HG02642 (cell line): ENCODE measurements at regions not wholly inside any gene's neighbourhood (a gene's known extent, or its start where the extent isn't known, plus 50 kb on each side); places are given as distances from the start of the nearest gene placed in this dataset.

ENCODE experiments used
- ATAC-seq: cut with Tn5 transposase; IDR thresholded peaks from one replicate; pipeline ENCODE4 v1.9.1; 2021; ENCODE audit warnings: mild to moderate bottlenecking; ENCODE audit not compliant: unreplicated experiment, poor library complexity

DNA sequence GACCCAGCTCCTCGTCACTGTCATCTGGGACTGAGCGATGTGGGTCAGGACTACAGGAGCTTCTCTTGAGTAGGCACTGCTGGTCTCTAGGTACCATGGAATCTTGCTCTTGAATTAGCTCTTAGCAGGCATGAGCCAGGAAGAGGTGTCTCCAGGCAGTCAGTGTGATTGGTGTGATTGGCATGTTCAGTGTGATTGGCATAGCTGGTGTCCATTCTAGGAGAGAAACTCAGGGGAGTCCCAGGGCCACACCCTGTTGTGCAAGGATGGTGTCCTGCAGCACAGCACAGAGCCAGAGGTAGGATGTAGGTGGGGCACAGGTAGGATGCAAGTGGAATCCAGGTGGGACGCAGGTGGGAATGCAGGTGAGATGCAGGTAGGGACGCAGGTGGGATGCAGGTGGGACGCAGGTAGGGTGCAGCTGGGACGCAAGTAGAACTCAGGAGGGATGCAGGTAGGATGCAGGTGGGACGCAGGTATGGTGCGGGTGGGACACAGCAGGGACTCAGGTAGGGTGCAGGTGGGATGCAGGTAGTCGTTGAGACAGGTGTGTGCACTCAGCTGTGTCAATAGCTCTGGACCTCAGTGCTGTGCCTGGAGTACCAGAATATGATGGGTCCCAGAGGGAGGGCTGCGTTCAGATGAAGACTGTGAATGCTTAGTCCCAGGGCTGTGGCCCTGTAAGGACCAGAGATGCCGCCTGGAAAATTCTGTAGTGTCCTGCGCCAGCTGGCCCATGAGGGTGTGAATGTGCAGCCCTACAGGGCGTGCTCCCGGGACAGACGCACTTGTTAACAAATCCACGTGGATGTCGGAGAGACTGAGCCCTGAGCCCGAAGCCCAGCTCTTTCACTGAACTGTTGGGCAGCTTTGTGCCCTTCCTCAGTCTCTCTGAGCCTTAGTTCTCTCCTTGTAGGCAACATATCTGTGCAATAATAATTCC lies 248.2 kb upstream of the PITRM1 start:
- ATAC-seq, result no peak

DNA sequence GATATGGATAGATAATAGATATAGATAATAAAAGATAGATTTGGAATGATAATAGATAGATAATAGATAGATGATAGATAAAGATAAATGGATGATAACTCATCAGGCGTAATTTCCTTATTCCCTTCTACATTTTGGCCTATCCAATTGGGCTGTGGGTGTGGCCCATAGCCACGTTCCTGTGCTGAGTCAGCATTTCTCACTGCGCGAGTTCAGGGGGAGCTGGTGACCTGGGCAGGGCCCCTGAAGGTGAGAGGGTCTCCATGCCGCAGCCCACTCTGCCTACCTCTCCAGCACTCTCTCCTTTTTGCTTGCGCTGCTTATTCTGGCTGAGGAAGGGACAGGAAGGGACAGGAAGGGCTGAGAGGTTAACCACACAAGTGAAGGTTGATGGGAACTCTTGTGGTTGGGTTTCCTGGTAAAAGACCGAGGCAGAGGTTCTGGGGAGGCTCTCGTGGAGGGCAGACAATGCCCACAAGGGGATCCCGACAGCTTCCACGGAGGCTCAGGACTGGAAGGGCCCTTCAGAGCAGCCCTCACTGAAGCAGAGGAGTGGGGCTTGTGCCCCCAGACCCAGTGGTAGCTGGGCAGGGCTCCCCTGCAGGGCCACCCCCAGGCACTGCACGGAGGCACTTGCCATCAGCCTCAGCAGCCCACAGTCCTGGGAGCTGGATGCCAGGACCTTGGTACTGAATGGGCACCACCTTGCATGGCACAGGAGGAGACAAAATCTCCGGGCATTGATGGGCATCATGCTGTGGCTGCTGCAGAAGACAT lies 247.3 kb upstream of the PITRM1 start:
- ATAC-seq, result no peak

DNA sequence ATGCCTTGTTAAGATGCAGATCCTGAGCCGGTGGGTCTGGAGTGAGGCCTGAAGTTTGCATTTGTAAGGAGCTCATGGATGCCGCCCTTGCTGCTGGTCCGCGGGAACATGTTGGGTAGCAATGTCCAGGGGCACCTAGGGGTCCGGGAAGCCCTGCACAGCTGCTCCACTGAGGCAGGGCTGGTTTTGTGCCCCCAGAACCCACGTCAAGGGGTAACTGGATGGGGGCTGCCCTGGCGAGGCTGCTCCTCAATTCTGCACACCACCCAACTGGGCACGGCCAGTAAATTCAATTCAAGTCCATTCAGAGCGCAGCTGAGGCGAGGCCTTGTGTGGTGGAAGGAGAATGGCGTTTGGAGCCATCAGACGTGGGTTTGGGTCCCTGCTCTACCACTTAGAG lies 246.3 kb upstream of the PITRM1 start:
- ATAC-seq, result no peak

- ATAC-seq, result no peak
Measured at GRCh38 chr10:3418041-3418754, 245.6 kb upstream of the PITRM1 start.

- no peak for ATAC-seq
Measured at GRCh38 chr10:3417096-3417495, 244.5 kb upstream of the PITRM1 start.

DNA sequence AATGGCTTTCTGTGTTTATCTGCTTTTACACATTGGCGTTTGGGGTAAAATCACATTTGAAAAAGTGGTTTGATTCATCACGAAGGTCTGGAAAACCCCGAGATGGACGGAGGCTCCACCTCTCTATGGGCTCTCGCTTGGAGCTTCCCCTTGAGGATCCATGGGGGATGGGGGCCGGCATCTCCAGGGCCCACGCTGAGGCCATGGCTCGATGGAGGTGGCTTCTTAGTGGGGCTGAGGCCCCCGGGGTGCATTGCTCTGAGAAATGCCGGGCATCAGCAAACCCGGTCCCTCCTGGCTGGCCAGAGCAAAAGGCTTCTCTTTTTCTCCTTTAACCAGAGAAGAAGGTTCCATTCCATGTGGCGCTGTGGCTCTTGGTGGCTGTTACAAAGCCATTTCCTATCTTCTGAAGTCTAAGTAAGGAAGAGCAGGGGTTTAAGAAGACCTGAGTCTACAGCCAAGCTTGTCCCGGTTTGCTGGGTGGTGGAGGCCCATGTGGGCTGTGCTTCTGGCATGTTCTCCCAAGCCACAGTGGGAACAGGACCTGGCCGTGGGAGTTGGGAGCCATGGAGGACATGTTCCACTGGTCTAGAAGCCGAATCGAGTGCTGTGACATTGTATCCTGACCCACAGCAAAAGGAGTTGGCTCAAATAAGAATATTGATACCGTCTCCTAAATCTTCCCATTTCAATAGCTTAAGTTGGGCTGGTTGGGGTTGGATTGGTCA lies 243.5 kb upstream of the PITRM1 start:
- ATAC-seq, result no peak

DNA sequence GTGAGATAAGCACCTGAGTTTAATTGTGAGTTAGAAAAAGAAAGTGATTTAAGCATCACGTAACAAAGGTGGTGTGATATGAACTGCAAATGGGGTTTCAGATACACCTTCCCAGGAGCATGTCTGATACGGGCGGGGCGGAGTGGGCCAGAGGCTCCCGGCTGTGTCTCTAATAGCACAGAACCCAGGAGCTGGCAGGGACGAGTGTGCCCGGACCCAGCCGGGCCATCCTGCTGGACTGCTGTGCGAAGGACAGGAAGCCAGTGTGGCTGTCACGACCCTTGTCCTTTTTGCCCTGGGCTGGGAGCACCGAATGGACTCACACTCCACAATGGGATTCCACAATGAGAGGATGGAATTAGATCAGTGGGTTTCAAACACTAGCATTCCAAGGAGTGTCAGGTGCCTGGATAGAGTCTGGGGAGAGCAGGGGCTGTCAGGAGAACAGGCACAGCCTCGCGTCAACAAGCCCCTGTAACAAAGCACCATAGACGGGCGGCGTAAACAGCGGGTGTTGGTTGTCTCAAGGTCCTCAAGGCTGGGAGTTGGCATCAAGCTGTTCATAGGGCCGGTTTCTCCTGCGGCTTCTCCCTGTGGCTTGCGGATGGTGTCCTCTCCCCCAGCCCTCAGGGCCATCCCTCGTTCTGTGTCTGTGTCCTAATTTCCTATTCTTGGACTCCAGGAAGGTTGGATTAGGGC lies 242.6 kb upstream of the PITRM1 start:
- no peak for ATAC-seq

DNA sequence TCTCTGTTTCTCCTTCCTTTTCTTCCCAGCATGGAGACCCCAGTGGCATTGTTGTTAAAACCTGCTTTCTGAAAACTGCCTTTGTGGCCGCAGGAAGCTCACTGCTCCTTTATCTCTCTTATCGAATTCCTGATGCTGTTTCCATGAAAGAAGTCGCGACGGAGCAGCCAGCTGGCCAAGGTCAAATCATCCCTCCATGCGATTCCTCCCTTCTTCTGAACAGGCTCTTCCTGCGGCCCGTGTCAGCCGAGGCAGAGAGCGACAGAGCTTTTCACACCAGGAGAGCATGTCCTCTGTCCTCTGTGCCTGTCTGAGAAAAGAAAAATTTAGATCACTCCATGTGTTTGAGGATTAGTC lies 242.1 kb upstream of the PITRM1 start:
- ATAC-seq, result no peak

DNA sequence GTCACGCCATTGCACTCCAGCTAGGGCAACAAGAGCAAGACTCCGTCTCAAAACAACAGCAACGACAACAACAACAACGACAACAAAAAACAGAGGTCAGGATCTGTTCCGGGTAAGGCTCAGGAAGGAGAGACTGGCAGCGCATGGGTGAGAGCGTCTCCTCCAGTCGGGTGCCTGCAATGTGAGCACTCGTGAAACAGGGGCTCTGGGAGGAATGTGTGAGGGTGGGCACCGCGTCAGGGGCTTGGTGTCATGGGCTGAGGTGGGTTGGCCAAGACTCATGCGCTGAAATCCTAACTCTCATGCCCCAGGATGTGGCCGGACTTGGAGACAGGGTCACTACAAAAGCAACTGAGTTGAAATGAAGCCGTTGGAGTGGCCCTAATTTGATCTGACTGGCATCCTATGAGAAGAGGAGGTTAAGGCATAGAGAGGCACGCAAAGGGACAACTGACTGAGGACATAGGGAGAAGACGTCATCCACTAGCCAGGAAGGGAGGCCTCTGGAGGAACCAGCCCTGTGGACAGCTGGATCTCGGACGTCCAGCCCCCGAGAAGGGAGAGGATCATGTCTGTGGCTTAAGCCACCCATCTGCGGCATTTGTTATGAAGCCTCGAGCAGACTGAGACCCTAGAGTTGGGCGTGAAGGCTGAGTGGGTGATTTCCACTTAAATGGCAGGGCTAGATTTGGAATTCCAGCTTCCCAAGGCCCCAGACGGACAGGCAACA lies 241.5 kb upstream of the PITRM1 start:
- no peak for ATAC-seq

GRCh38 chr10:3412646-3413045 lies 240.1 kb upstream of the PITRM1 start:
- no peak for ATAC-seq

DNA sequence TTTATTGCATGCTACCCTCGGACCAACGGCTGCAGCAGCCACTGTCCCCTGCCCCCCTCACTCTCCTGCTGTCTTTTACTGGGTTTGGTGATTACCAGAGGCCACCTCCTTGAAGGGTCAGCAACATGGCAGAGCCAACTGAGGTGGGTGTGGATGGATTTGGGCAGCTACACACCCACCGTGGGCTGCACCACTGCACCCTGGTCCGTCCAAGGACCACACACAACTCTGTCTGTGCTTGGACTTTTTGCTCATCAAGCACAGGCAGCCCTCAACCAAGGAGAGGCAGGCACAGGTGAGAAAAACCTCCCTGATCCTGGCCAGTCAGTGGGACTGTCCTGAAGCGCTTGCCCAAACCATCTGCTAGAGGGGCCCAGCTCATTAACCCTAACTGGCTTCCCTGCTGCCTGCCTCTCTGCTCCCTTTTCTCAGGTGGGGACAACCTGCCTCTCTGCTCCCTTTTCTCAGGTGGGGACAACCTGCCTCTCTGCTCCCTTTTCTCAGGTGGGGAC lies 239.5 kb upstream of the PITRM1 start:
- ATAC-seq, result no peak

DNA sequence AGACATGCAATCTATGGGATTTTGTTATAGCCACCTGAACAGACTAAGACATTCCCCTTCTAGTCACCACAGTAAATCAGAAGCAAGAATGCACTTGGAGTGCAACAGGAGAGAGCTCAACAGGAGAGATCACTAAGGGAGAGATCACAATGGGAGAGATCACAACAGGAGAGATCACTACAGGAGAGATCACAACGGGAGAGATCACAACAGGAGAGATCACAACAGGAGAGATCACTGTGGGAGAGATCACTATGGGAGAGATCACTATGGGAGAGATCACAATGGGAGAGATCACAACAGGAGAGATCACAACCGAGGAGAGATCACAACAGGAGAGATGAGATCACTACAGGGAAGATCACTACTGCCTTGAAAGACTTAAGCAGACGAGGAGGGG lies 238.5 kb upstream of the PITRM1 start:
- no peak for ATAC-seq

- no peak for ATAC-seq
Measured at GRCh38 chr10:3409928-3410327, 237.3 kb upstream of the PITRM1 start.

GRCh38 chr10:3408603-3409365 lies 236.2 kb upstream of the PITRM1 start:
- no peak for ATAC-seq

- ATAC-seq, result no peak
Measured at GRCh38 chr10:3407208-3407607, 234.6 kb upstream of the PITRM1 start.

- no peak for ATAC-seq
Measured at GRCh38 chr10:3406556-3406955, 234.0 kb upstream of the PITRM1 start.

- ATAC-seq, result no peak
Measured at GRCh38 chr10:3404381-3404780, 231.8 kb upstream of the PITRM1 start.

DNA sequence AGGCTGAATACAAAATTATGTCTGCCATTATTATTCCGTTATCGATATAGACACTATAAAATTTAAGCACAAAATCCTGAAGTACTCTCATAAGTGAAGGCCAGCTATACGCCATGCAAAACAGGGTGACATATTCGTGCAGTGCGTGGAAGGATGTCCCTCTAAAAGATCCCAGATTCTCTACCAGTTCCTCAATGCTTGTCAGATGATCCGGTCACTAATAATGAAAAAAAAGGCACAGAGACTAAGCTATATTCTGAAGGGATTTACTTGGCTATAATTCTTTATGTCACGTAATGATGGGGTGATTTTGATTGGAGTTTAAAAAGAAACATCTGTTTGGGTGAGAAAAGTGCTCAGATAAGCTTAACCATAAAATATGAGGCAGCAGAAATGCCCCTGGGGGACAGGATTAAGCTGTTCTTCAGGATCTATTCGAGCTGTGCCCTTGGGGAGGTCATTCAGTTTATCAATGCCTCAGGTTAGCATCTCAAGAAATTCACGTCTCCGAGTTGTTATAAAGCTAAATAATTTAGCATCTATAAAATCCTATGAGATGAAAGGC lies 229.7 kb upstream of the PITRM1 start:
- no peak for ATAC-seq
